Body of pancreas (tissue), 4 donors: ENCODE measurements at regions not wholly inside any gene's neighbourhood (a gene's known extent, or its start where the extent isn't known, plus 50 kb on each side); places are given as distances from the start of the nearest gene placed in this dataset.

ENCODE experiments used
- POLR2A ChIP-seq, 3 donors: fragments of 450-650 bp; IDR thresholded peaks; one replicate each; pipeline ENCODE4 v1.6.1; 2016; ENCODE audit warnings: antibody characterized with exemption in 3 of 3, mild to moderate bottlenecking in 2 of 3
- TF ChIP-seq, protein P1 (sequence below), 7 experiments: fragments of 450-650 bp in 4 of 7; fragments of 200-600 bp in 3 of 7; sonication (generic) in 3 of 7; IDR thresholded peaks; one replicate each; pipeline ENCODE4 v1.5.1; 2016 to 2019; ENCODE audit warnings: antibody characterized with exemption in 7 of 7

- TF ChIP-seq, protein P1, sequence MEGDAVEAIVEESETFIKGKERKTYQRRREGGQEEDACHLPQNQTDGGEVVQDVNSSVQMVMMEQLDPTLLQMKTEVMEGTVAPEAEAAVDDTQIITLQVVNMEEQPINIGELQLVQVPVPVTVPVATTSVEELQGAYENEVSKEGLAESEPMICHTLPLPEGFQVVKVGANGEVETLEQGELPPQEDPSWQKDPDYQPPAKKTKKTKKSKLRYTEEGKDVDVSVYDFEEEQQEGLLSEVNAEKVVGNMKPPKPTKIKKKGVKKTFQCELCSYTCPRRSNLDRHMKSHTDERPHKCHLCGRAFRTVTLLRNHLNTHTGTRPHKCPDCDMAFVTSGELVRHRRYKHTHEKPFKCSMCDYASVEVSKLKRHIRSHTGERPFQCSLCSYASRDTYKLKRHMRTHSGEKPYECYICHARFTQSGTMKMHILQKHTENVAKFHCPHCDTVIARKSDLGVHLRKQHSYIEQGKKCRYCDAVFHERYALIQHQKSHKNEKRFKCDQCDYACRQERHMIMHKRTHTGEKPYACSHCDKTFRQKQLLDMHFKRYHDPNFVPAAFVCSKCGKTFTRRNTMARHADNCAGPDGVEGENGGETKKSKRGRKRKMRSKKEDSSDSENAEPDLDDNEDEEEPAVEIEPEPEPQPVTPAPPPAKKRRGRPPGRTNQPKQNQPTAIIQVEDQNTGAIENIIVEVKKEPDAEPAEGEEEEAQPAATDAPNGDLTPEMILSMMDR (IDR thresholded peaks at IDR 0.05) = no peak
- TF ChIP-seq POLR2A (IDR thresholded peaks at IDR 0.05) = no peak
Measured at GRCh38 chr12:94707892-94708291, 57.5 kb upstream of the TMCC3 start.
